ENCODE measurements at regions not wholly inside any gene's neighbourhood (a gene's known extent, or its start where the extent isn't known, plus 50 kb on each side); places are given as distances from the start of the nearest gene placed in this dataset.

DNA sequence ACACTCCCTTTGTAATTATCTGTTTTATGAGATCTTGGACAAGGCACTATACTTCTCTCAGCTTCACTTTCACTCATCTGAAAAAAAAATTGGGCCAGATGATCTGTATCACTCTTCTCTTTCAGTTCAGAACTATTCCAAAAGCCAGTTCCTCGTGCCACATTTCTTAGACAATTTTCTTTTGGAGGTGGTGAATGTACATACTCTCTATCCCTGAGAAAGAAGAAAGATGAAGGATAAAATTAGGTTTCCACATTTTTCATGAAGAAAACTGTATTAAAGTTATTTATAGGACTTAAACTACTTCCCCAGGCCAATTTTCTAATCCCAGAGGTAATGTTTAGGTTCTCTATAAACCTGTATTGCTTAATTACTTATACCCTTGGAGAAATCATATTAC lies 171.6 kb downstream of the SLC6A15 start:
- no peak for DNase-seq

DNA sequence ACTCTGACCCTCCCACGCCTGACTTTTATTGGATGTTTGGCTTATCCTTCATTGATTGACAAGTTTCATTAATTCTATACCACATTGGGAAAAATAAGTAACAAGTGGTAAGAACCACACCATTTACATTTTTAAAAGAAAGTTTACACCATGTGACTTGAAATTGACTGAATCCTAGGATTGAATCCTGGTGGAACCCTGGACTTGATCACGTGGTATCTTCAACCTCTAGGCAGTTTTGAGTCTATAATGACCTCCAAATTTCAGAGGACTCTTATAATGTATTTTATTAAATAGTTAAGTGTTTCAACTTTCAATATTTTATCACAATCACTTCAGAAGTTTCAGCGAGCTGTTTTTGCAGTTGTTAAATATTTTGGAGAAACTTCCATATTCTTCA lies 172.0 kb downstream of the SLC6A15 start:
- no peak for DNase-seq

GRCh38 chr12:84738481-84738972 lies 174.1 kb downstream of the SLC6A15 start:
- DNase-seq = no peak

GRCh38 chr12:84732828-84733340 lies 179.7 kb downstream of the SLC6A15 start:
- no peak for DNase-seq

DNA sequence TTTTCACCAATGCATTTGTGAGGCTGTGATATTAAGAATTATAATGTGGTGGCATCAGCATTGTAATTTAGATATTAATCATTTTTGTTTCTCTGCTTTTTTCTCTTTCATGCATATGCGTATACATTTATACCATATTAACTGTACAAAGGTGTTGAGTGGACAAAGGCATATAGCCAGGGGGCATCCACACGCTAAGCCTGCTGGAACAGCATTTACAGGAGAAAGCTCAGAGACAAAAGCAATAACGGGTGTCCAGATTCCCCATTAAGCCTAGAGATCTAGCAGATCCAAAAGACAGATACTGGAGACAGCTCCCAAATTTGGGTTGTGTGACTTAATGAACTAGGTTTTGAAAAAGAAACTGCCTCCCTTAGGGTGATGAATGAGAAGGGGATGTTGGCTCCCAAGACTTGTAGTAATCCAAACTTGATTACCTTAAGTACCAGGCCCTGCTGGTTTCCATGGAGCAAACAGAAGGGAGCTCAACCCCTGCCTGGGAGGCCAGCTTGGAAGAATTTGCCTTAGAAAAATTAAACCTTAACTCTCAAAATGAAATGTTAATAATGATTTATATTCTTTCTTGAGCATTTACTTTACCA lies 181.9 kb downstream of the SLC6A15 start:
- no peak for DNase-seq

DNA sequence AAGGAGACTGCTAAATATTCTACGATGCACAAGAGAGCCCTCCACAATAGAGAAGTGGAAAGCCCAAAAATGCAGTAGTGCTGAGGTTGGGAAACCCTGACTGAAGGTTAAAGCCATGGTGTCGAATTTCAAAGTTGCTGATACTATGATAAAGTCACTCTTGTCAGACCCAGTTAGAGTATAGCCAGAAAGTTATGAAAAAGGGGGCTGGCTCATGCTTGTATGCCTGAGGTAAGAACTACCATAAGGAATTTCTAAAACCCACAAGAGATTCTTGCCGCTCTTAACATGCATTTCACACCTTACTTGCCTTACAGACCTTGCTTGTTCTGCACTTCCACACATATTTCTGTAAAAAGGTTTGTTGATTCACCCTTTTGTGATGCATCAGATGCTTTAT lies 184.6 kb downstream of the SLC6A15 start:
- DNase-seq = no peak

GRCh38 chr12:84726780-84727179 lies 185.8 kb downstream of the SLC6A15 start:
- DNase-seq = no peak

DNA sequence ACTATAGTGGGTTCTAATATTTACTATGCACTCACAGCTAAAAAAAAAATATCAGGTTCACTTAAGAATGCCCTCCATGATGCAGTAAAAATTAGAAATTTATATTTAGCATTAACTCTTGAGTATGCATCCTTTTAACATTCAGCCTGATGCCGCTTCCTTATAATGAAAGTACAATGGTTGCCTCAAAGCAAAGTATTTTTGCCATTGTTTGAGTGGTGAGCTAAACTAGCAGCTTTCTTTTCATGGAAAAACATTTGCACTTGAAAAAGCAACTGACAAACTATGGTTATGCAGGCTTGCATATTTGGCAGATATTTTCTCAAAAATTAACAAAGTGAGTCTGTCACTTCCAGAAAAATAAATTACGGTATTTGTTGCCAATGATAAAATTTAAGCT lies 188.6 kb downstream of the SLC6A15 start:
- DNase-seq = no peak

- DNase-seq = no peak
Measured at GRCh38 chr12:84719997-84720396, 192.6 kb downstream of the SLC6A15 start.

GRCh38 chr12:84718906-84719305 lies 193.7 kb downstream of the SLC6A15 start:
- DNase-seq = no peak

GRCh38 chr12:84712747-84713146 lies 199.9 kb downstream of the SLC6A15 start:
- no peak for DNase-seq

GRCh38 chr12:84706374-84706773 lies 206.2 kb downstream of the SLC6A15 start:
- no peak for DNase-seq

GRCh38 chr12:84704856-84705255 lies 207.7 kb downstream of the SLC6A15 start:
- no peak for DNase-seq

- peak; percentile 1 for DNase-seq
Measured at GRCh38 chr12:84702001-84702400, 210.6 kb downstream of the SLC6A15 start.

DNA sequence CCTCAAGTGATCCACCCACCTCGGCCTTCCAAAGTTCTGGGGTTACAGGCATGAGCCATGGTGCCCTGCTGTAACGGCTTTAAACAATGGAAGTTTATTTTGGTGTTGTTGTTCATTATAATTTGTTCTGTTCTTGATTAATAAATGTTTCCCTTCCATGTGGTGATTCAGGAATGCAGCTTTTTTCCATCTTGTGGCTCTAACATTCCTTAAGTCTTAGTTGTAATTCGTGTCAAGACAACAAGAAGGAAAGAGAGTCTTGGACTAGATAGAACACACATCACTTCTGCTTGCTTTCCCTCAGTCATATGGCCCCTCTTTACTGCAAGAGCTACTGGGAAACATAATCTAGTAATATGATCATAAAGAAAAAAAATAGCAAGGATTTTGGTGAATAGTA lies 211.6 kb downstream of the SLC6A15 start:
- DNase-seq = no peak

- no peak for DNase-seq
Measured at GRCh38 chr12:84698576-84699333, 213.8 kb downstream of the SLC6A15 start.

DNA sequence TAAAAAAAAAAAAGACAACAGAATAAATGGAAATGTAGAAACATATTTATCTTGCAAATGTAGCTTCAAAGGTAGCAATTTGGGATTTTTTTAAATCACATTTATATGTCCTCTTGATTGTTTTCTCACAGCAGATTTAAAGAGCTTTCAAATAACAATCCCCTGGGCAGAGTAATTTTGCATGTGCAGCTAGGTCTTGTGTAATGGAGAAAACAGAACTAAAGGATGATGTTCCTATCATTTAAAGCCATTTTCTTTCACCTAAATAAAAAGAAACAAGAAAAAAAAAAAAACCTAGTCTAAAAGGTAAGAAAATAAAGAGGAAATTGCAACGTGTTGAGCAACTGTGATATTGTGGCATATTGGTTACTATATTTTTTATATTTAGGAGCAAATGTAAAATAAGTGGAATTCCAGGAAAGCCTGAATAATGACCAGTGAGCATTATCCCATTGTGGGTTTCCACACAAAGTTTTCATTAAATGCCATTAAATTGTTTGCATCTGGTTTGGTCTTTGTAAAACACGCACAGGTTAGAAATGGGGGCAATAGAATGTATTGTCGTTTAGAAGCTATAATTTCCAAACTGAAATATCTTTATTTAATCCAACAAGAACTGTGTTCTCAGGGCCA lies 215.6 kb downstream of the SLC6A15 start:
- no peak for DNase-seq

- no peak for DNase-seq
Measured at GRCh38 chr12:84696281-84696680, 216.3 kb downstream of the SLC6A15 start.

GRCh38 chr12:84694116-84694515 lies 218.5 kb downstream of the SLC6A15 start:
- DNase-seq = no peak

- no peak for DNase-seq
Measured at GRCh38 chr12:84692071-84692470, 220.5 kb downstream of the SLC6A15 start.

- no peak for DNase-seq
Measured at GRCh38 chr12:84691266-84691665, 221.3 kb downstream of the SLC6A15 start.

DNA sequence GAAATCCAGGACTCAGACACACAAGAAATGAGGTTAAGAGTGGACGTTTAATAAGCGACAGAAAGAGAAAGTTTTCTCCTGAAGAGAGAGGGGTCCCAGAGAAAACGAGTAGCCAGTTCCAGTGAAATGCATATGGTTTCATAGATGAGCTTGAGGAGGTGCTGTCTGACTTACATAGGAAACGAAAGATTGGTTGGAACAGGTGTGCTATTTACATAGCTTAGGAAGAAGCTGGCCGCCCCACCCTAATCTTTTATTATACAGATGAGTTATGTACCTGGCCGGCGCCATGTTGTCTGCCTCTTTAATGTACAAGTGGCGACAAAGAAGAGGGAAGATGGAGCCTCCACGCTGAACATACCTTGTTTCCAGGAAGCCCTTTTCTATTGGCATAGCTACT lies 223.0 kb downstream of the SLC6A15 start:
- DNase-seq = no peak

GRCh38 chr12:84685379-84685778 lies 227.2 kb downstream of the SLC6A15 start:
- no peak for DNase-seq

- DNase-seq = no peak
Measured at GRCh38 chr12:84676787-84677186, 235.8 kb downstream of the SLC6A15 start.

Measured in activated CD4-positive, alpha-beta T cell treated with anti-CD3 and anti-CD28 coated beads, Interleukin-2, amount 50 U/mL, for 16 hours (primary cell).